BJ (cell line): ENCODE measurements at regions not wholly inside any gene's neighbourhood (a gene's known extent, or its start where the extent isn't known, plus 50 kb on each side); places are given as distances from the start of the nearest gene placed in this dataset.
A peak's percentile ranks its signal among the peaks of the same experiment; 100 is the strongest.

Experiments
- CTCF ChIA-PET: fragments of 350-600 bp; formaldehyde crosslinking; extraction: SDS; loops from one replicate; lab custom pipeline; 2021; ENCODE audit warnings: antibody characterized with exemption, inconsistent platforms; lab: Yijun Ruan, JAX
- POLR2A ChIA-PET: fragments of 300-600 bp; sonication (Branson Sonifier 250); formaldehyde crosslinking; extraction: SDS; loops from one replicate; lab custom pipeline; 2021; ENCODE audit warnings: antibody characterized with exemption; lab: Charles Lee
- DNase-seq: peaks from one replicate; pipeline ENCODE4 v3.0.0-alpha.2; 2011; ENCODE audit warnings: low read depth
- H3K27me3 ChIP-seq: 2 replicates; pipeline ENCODE4 v1.6.0; 2011; ENCODE audit warnings: low read length; ENCODE audit not compliant: control insufficient read depth, insufficient read depth
- H3K36me3 ChIP-seq: 2 replicates; pipeline ENCODE4 v1.5.1; 2011; ENCODE audit warnings: low read length; ENCODE audit not compliant: control insufficient read depth, insufficient read depth
- H3K4me3 ChIP-seq: 2 replicates; pipeline ENCODE4 v1.5.1; 2011; ENCODE audit warnings: low read depth, mild to moderate bottlenecking, control low read depth, low read length
- CTCF ChIP-seq: IDR thresholded peaks from 2 replicates; pipeline ENCODE4 v1.5.1; 2011; ENCODE audit warnings: low read depth, mild to moderate bottlenecking, control low read depth, inconsistent platforms, low read length, moderate library complexity; ENCODE audit not compliant: insufficient read depth

GRCh38 chr11:93902921-93903320, 52.5 kb upstream of the VSTM5 start:
- no peak overlapping the region for H3K4me3 ChIP-seq
- DNase-seq = no peak
- H3K36me3 ChIP-seq = no peaks in the 10 kb centered on the region
- no peaks in the 10 kb centered on the region for H3K27me3 ChIP-seq
- no peak for TF ChIP-seq CTCF
- ChIA-PET POLR2A (no interaction called here), CTCF (interaction anchor here (0.6 to 2.7 kb wide), 5 partner anchors 8 to 593 kb away, joined by 3 to 14 read pairs (median 3); no protein-coding TSS in a partner anchor)

DNA sequence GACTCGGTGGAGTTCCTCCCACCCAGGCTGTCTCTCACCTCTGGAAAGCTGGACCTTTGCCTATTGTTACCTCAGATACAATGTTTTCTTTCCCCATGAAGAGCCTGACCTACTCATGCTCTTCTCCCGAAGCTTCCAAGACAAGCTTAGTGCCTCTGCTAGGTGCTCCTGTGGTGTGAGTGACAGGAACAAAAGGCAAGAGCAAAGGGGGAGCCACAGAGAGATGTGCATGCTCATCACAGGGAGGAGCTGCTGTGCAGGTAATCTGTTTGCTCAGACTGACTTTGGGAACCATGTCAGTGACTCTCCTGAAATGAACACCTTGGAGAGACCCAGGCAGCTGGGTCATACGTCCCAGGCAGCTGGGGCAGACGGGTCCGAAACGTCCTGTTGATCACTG, 53.6 kb upstream of the VSTM5 start:
- no peaks in the 10 kb centered on the region for H3K27me3 ChIP-seq
- DNase-seq = no peak
- no peak for TF ChIP-seq CTCF
- H3K36me3 ChIP-seq = no peaks in the 10 kb centered on the region
- POLR2A ChIA-PET = no interaction called here
- no peak overlapping the region for H3K4me3 ChIP-seq
- CTCF ChIA-PET = interaction anchor here (1.1 to 2.7 kb wide), 2 partner anchors 9 to 18 kb away, joined by 4 to 14 read pairs; no protein-coding TSS in a partner anchor

DNA sequence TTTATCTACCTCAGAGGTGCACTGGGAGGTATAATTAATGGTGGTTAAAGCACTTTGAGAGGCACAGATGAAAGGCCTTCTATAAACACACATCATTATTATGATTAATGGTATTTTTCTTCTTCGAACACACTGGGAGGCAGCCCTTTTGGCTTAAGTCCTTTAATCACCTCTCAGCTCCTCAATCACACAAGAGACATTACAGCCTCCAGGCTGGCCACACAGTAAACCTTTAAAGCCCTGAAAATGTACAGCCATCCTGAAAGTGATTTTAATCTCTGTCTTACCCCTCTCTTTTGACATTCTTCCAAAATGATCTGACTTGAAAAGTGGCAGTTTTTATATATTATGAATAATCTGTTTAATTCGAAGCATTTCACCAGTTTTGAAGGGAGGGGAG, 54.3 kb upstream of the VSTM5 start:
- no peaks in the 10 kb centered on the region for H3K27me3 ChIP-seq
- ChIA-PET POLR2A (no interaction called here), CTCF (interaction anchor here (1.2 to 2.7 kb wide), 4 partner anchors 9 to 602 kb away, joined by 3 to 14 read pairs (median 5); no protein-coding TSS in a partner anchor)
- H3K4me3 ChIP-seq = no peak overlapping the region
- H3K36me3 ChIP-seq = no peaks in the 10 kb centered on the region
- DNase-seq = no peak
- TF ChIP-seq CTCF = no peak

DNA sequence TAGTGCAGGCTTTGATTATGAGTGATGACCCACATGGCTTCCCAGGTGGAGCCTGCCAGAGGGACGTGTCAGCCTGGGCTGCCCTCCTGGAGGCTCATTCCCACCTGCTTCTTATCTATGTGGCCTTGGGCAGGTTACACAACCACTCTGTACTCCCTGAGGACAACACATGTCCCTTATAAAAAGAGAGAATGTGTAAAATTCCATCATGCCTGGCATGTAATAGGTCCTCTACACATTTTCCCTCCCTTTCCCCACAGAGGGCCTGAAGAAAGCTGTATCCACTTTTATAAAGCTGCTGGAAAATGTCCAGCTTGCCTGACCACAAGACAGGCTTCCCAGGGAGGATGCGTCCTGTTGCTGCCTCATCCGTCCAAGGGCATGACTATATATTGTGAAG, 55.0 kb upstream of the VSTM5 start:
- Histone ChIP-seq H3K27me3 (no peaks in the 10 kb centered on the region), H3K36me3 (no peaks in the 10 kb centered on the region), H3K4me3 (no peak overlapping the region)
- ChIA-PET CTCF (interaction anchor here (1.2 to 2.5 kb wide), 5 partner anchors 14 to 602 kb away, joined by 3 to 10 read pairs (median 5); no protein-coding TSS in a partner anchor), POLR2A (no interaction called here)
- no peak for TF ChIP-seq CTCF
- peak; percentile 62 for DNase-seq

GRCh38 chr11:93906486-93906885, 56.1 kb upstream of the VSTM5 start:
- CTCF ChIA-PET = interaction anchor here (1.4 to 2.5 kb wide), 4 partner anchors 10 to 599 kb away, joined by 5 to 18 read pairs (median 8); no protein-coding TSS in a partner anchor
- POLR2A ChIA-PET = no interaction called here
- H3K36me3 ChIP-seq = no peaks in the 10 kb centered on the region
- no peak for TF ChIP-seq CTCF
- H3K4me3 ChIP-seq = no peak overlapping the region
- H3K27me3 ChIP-seq = no peaks in the 10 kb centered on the region
- no peak for DNase-seq
